Ovary (tissue), 7 donors: ENCODE measurements at regions not wholly inside any gene's neighbourhood (a gene's known extent, or its start where the extent isn't known, plus 50 kb on each side); places are given as distances from the start of the nearest gene placed in this dataset.

Source experiments
- DNase-seq, 5 donors: peaks; one replicate each; pipeline ENCODE4 v3.0.0-alpha.2; 2019 to 2020
- H3K27ac ChIP-seq, 2 donors: fragments of 200-600 bp; one replicate each; pipeline versions ENCODE4 v1.5.1 to v1.8.0; 2019 to 2022
- H3K27me3 ChIP-seq: fragments of 200-600 bp; one replicate; pipeline ENCODE4 v1.8.0; 2022
- H3K36me3 ChIP-seq: fragments of 200-600 bp; sonication (generic); one replicate; pipeline ENCODE4 v1.5.1; 2019
- H3K4me1 ChIP-seq: one replicate; pipeline ENCODE4 v1.8.1; 2013; ENCODE audit warnings: mild to moderate bottlenecking, moderate library complexity; ENCODE audit not compliant: insufficient read depth
- H3K4me3 ChIP-seq: fragments of 200-600 bp; sonication (generic); one replicate; pipeline ENCODE4 v1.5.1; 2017
- H3K9me3 ChIP-seq, 2 donors: fragments of 200-600 bp in 1 of 2; sonication (generic) in 1 of 2; one replicate each; pipeline versions ENCODE4 v1.5.1 to v1.8.1; 2013 to 2019; ENCODE audit warnings: mild to moderate bottlenecking in 1 of 2, moderate library complexity in 1 of 2
- CTCF ChIP-seq, 3 donors: fragments of 450-650 bp in 2 of 3; fragments of 200-600 bp in 1 of 3; IDR thresholded peaks; one replicate each; pipeline versions ENCODE4 v1.5.1 to v1.8.0; 2016 to 2022; ENCODE audit warnings: antibody characterized with exemption in 3 of 3, mild to moderate bottlenecking in 1 of 3
- EP300 ChIP-seq: sonication (generic); formaldehyde crosslinking; IDR thresholded peaks from one replicate; pipeline ENCODE4 v1.6.1; 2017; ENCODE audit warnings: antibody characterized with exemption
- POLR2A ChIP-seq: fragments of 450-650 bp; IDR thresholded peaks from one replicate; pipeline ENCODE4 v1.6.1; 2017; ENCODE audit warnings: antibody characterized with exemption, mild to moderate bottlenecking, moderate library complexity
- WGBS, 3 donors: extraction: QIAGEN DNeasy Blood & Tissue Kit in 1 of 3; methylation state at CpG; one replicate each; pipeline versions ENCODE4 v1.1.5 to v1.1.7; 2013 to 2017; 5-methylcytosine and 5-hydroxymethylcytosine counted together
- intact Hi-C, 4 donors: fragments of 100-400 bp; cut with DNase I; formaldehyde crosslinking; loops; one replicate each; pipeline versions ENCODE4 v1.11.0 to v1.15.1; 2022 to 2023
- donor health status: DM: no; HTN: no; CAD: no; lungs with moderate emphysema.
- donor health status: DM: no; HTN: no; CAD: no.
- donor health status: Bipolar disorder and iron deficiency.
- donor health status: DM: no; HTN: no; CAD: no.
- donor health status: DM: yes; HTN: yes; CAD: no.

GRCh38 chr2:151197184-151198108 lies 64.2 kb downstream of the RBM43 start:
- H3K9me3 ChIP-seq = no peaks in the 10 kb centered on the region
- H3K36me3 ChIP-seq = no peaks in the 10 kb centered on the region
- H3K27ac ChIP-seq = no peak overlapping the region
- DNase-seq = no peak
- no peak overlapping the region for H3K4me3 ChIP-seq
- intact Hi-C loops = no loop called here
- 84 to 91% (median 84%) methylated on average over 7 of the region's 7 CpGs for WGBS, 3 donors
- H3K27me3 ChIP-seq = no peaks in the 10 kb centered on the region
- no peak for TF ChIP-seq POLR2A
- no peak for TF ChIP-seq CTCF (IDR thresholded peaks at IDR 0.05)
- TF ChIP-seq EP300 = no peak
- H3K4me1 ChIP-seq = no peaks in the 10 kb centered on the region

GRCh38 chr2:151193576-151193975 lies 68.1 kb downstream of the RBM43 start:
- Histone ChIP-seq H3K36me3 (no peaks in the 10 kb centered on the region), H3K27ac (no peak overlapping the region), H3K27me3 (no peaks in the 10 kb centered on the region), H3K9me3 (no peaks in the 10 kb centered on the region), H3K4me3 (no peak overlapping the region), H3K4me1 (no peaks in the 10 kb centered on the region)
- DNase-seq = no peak
- no peak for TF ChIP-seq CTCF (IDR thresholded peaks at IDR 0.05)
- TF ChIP-seq POLR2A = no peak
- TF ChIP-seq EP300 = no peak
- 91 to 96% (median 91%) methylated on average over 4 of the region's 4 CpGs for WGBS, 3 donors
- intact Hi-C loops = no loop called here

- WGBS, 3 donors = 90 to 91% (median 91%) methylated on average over 2 of the region's 2 CpGs
- TF ChIP-seq EP300 (no peak), POLR2A (no peak)
- Histone ChIP-seq H3K27ac (no peak overlapping the region), H3K4me3 (no peak overlapping the region), H3K9me3 (no peaks in the 10 kb centered on the region), H3K4me1 (no peaks in the 10 kb centered on the region), H3K36me3 (no peaks in the 10 kb centered on the region), H3K27me3 (no peaks in the 10 kb centered on the region)
- intact Hi-C loops = no loop called here
- DNase-seq = no peak
These were observed 69.0 kb downstream of the RBM43 start for GRCh38 chr2:151192681-151193080.

GRCh38 chr2:151191001-151191400 lies 70.7 kb downstream of the RBM43 start:
- 52 to 68% (median 57%) methylated on average over 2 of the region's 2 CpGs for WGBS, 3 donors
- no peaks in the 10 kb centered on the region for H3K36me3 ChIP-seq
- no peak for DNase-seq
- H3K4me3 ChIP-seq = no peak overlapping the region
- H3K4me1 ChIP-seq = no peaks in the 10 kb centered on the region
- H3K27ac ChIP-seq = no peak overlapping the region
- intact Hi-C loops = no loop called here
- H3K27me3 ChIP-seq = no peaks in the 10 kb centered on the region
- no peaks in the 10 kb centered on the region for H3K9me3 ChIP-seq
- TF ChIP-seq CTCF (IDR thresholded peaks at IDR 0.05) (no peak), POLR2A (no peak), EP300 (no peak)

GRCh38 chr2:151189125-151189524 lies 72.5 kb downstream of the RBM43 start:
- Histone ChIP-seq H3K27ac (no peak overlapping the region), H3K36me3 (no peaks in the 10 kb centered on the region), H3K9me3 (no peaks in the 10 kb centered on the region), H3K4me3 (no peak overlapping the region), H3K27me3 (no peaks in the 10 kb centered on the region), H3K4me1 (no peaks in the 10 kb centered on the region)
- no peak for DNase-seq
- TF ChIP-seq EP300 = no peak
- TF ChIP-seq CTCF (IDR thresholded peaks at IDR 0.05) = no peak
- no peak for TF ChIP-seq POLR2A
- WGBS, 3 donors = 68 to 90% (median 69%) methylated on average over 3 of the region's 3 CpGs
- intact Hi-C loops = no loop called here
